Right cardiac atrium (tissue), 5 donors: ENCODE measurements at regions not wholly inside any gene's neighbourhood (a gene's known extent, or its start where the extent isn't known, plus 50 kb on each side); places are given as distances from the start of the nearest gene placed in this dataset.

Experiments used
- ATAC-seq, 2 donors: fragments of 200-7000 bp; cut with Tn5 transposase; one replicate each; pipeline versions ENCODE4 v1.8.0 to v1.9.1; 2020; ENCODE audit warnings: moderate library complexity in 2 of 2, mild to moderate bottlenecking in 1 of 2
- DNase-seq, 3 donors: peaks; one replicate each; pipeline ENCODE4 v3.0.0-alpha.2; 2020
- H3K27ac ChIP-seq: one replicate; pipeline ENCODE4 v1.5.1; 2013; ENCODE audit warnings: mild to moderate bottlenecking, low read length, control low read depth, moderate library complexity
- H3K27me3 ChIP-seq: one replicate; pipeline ENCODE4 v1.6.1; 2013; ENCODE audit not compliant: control insufficient read depth, insufficient read depth
- H3K4me1 ChIP-seq: one replicate; pipeline ENCODE4 v1.6.1; 2013; ENCODE audit warnings: low read length; ENCODE audit not compliant: control insufficient read depth, insufficient read depth
- H3K4me3 ChIP-seq: one replicate; pipeline ENCODE4 v1.5.1; 2013; ENCODE audit warnings: low read length, control low read depth
- H3K9me3 ChIP-seq: one replicate; pipeline ENCODE4 v1.6.1; 2013; ENCODE audit warnings: low read length; ENCODE audit not compliant: control insufficient read depth
- WGBS: extraction: QIAGEN DNeasy Blood & Tissue Kit; methylation state at CpG from one replicate; pipeline ENCODE4 v1.1.7; 2013; 5-methylcytosine and 5-hydroxymethylcytosine counted together
- intact Hi-C, 4 donors: fragments of 100-400 bp; cut with DNase I; formaldehyde crosslinking; loops; one replicate each; pipeline versions ENCODE4 v1.11.0 to v1.14.0; 2022 to 2023
- donor health status: healthy with polysubstance abuse.
- donor health status: DM: no; HTN: yes; CAD: no.
- donor health status: DM: no; HTN: no; CAD: no.
- donor health status: DM: no; HTN: yes; CAD: no; lungs with severe emphysema.
- donor health status: DM: yes; HTN: yes; CAD: no.

DNA sequence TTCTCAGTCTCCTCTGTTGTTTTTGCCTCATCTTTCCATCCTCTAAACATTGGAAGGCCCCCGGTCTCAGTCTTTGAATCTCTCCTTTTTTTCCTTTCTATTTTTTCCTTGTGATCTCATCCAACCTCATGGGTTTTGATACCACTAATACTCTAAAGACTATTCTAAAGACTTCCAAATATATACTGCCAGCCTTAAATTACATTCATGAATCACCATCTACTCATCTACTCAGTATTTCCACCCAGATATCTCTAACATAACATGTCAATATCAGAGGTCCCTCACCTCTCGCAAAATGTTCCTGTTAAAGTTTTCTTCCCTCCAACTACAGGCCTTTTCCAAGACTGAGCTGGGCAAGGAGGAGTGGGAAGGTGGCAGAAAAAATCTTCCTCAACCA, 282.5 kb upstream of the TTC14 start:
- Histone ChIP-seq H3K27me3 (no peaks in the 10 kb centered on the region), H3K4me3 (no peak overlapping the region), H3K9me3 (no peaks in the 10 kb centered on the region), H3K27ac (no peak overlapping the region), H3K4me1 (no peaks in the 10 kb centered on the region)
- 76% methylated on average over 2 of the region's 2 CpGs for WGBS
- intact Hi-C loops: no loop called here
- DNase-seq (no peak), ATAC-seq (no peak)

DNA sequence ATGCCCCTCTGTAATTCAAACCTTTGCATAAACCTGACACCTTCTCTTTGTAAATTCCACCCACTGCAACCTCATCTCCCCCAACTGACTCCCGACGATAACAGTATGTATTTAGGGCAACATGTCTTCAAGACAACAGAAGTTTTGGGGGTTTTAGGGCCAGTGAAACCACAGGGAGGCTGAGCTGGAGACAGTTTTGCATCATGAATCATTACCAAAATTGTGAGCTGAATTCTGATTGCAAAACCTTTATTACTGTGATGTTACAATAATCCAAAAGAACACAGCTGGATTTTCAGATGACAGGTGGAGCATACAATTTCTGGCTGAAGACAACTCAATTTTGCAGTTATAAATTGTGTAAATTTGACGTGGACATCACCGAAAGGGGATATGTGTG, 281.3 kb upstream of the TTC14 start:
- ATAC-seq (no peak), DNase-seq (no peak)
- Histone ChIP-seq H3K9me3 (no peaks in the 10 kb centered on the region), H3K4me3 (no peak overlapping the region), H3K4me1 (no peaks in the 10 kb centered on the region), H3K27me3 (no peaks in the 10 kb centered on the region), H3K27ac (no peak overlapping the region)
- WGBS: 70% methylated on average over 4 of the region's 4 CpGs
- intact Hi-C loops: no loop called here

DNA sequence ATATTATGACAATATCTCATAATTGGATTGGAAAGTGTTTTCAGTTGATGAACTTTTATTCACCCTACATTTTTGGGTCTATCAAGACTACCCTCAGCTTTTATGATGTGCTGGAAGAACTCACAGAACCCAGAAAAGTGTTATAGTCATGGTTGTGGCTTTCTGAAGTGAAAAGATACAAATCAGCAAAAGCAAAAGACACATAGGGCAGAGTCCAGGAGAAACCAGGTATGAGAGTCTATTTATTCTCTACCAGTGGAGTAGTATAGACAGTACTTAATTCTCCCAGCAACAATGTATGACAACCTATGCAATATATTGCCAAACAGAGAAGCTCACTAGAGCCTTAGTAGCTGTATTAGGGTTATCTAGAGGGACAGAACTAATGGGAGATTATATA, 280.4 kb upstream of the TTC14 start:
- H3K9me3 ChIP-seq: no peaks in the 10 kb centered on the region
- intact Hi-C loops: no loop called here
- H3K27ac ChIP-seq: no peak overlapping the region
- no peaks in the 10 kb centered on the region for H3K27me3 ChIP-seq
- DNase-seq (no peak), ATAC-seq (no peak)
- no peak overlapping the region for H3K4me3 ChIP-seq
- no peaks in the 10 kb centered on the region for H3K4me1 ChIP-seq

DNA sequence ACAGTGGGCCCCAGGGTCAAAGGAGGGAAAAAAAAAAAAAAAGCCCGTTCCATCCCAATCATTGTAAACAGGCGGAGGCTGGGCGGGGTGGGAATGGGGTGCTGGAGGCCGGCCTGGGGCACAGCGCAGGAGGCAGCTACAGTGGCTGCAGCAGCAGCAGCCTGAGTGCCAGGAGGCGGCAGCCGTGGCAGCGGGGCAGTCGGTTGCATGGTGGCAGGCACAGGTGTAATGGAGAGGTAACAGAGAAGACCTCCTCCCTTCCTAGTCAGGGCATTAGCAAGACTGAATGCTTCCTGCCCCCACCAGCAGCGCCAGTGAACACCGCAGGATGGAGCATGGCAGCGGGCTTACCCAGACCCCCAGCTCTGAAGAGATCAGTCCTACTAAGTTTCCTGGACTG, 279.1 kb upstream of the TTC14 start:
- Histone ChIP-seq H3K27me3 (no peaks in the 10 kb centered on the region), H3K4me1 (no peaks in the 10 kb centered on the region), H3K27ac (no peak overlapping the region), H3K9me3 (no peaks in the 10 kb centered on the region), H3K4me3 (no peak overlapping the region)
- DNase-seq: peak in 1 of 3 donors; percentile 32
- 88% methylated on average over 12 of the region's 12 CpGs for WGBS
- no peak for ATAC-seq
- intact Hi-C loops: no loop called here

DNA sequence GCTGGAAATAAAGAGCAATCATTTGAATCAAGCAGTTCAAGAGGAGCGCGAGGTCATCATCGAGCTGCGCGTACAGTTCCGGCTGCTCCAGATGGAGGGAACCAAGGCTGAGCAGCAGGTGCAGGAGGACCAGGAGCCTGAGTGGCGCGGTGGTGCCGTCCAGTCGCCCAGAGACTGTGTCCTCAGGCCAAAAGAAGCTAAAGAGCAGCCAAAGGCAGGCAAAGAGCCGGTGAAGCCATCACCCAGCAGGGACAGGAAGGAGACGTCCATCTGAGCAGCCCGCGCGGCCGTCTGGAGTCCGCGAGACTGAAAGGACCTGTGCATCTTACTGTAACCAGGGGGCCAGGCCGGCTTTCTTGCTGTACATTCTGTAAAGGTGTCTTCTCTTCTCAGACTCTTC, 277.2 kb upstream of the TTC14 start:
- DNase-seq (peak in 1 of 3 donors; percentile 25), ATAC-seq (no peak)
- 86% methylated on average over 19 of the region's 19 CpGs for WGBS
- Histone ChIP-seq H3K4me3 (no peak overlapping the region), H3K4me1 (no peaks in the 10 kb centered on the region), H3K27me3 (no peaks in the 10 kb centered on the region), H3K9me3 (no peaks in the 10 kb centered on the region), H3K27ac (no peak overlapping the region)
- intact Hi-C loops: no loop called here

DNA sequence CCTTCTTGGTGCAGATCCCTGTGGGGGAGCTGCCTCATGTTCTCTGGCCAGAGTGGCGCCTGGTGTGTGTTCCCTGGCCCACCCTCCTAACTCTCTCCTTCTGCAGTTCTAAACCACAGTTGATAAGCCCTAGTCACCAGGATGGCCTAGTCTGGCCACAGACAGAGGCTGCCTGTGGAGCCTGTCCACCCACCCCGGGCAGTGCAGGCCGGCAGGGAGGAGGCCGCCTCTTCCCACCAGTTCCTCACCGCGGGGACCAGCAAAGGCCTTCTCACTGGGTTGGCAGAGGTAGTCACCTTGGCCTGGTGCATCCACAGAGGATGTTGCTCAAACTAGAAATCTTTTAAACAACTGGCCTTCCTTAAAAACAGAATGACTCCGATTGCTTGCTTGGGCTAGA, 276.4 kb upstream of the TTC14 start:
- H3K27ac ChIP-seq: no peak overlapping the region
- no peak overlapping the region for H3K4me3 ChIP-seq
- no peaks in the 10 kb centered on the region for H3K4me1 ChIP-seq
- WGBS: 83% methylated on average over 7 of the region's 7 CpGs
- H3K9me3 ChIP-seq: no peaks in the 10 kb centered on the region
- no peaks in the 10 kb centered on the region for H3K27me3 ChIP-seq
- DNase-seq: no peak
- intact Hi-C loops: no loop called here
- ATAC-seq: no peak

DNA sequence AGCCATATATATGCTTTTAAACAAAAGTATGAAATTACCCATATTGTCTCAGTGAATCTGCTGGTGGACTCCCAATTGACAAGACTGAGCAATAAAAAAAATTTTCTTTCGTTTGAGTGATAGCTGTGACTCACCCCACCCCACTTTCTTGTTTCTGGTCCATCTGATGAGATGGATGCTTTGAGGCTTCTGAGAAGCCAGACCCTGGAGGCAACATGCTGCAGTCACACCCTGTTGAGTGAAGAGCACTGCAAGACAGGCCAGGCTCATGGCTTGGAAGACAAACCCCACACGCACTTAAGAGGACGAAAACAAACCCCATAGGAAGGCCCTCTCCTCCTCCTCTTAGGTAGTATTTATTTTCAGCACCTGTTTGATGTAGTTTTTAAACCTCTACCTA, 276.0 kb upstream of the TTC14 start:
- intact Hi-C loops: no loop called here
- no peak overlapping the region for H3K4me3 ChIP-seq
- no peaks in the 10 kb centered on the region for H3K27me3 ChIP-seq
- no peak overlapping the region for H3K27ac ChIP-seq
- WGBS: 70% methylated on average over 3 of the region's 3 CpGs
- no peaks in the 10 kb centered on the region for H3K4me1 ChIP-seq
- no peaks in the 10 kb centered on the region for H3K9me3 ChIP-seq
- ATAC-seq (no peak), DNase-seq (no peak)

DNA sequence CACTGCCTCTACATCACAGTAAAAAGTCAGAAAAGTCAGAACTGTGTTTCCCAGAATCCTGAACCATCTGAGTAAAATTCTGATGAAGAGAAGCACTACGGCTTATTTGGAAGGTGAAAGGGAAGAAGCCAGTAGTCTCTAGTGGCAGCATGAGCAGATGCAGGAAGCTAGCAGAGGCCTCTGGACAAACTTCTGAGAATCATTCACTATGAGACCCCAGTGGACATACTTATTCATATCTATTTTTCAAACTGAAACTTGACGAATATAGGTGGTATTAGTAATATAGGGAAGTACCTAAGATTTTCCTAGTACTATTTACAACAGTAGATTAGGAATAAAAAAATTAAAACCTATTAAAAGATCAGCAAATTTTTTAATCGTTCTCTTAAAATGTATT, 272.8 kb upstream of the TTC14 start:
- no peaks in the 10 kb centered on the region for H3K9me3 ChIP-seq
- intact Hi-C loops: no loop called here
- H3K27ac ChIP-seq: no peak overlapping the region
- ATAC-seq (no peak), DNase-seq (no peak)
- no peaks in the 10 kb centered on the region for H3K4me1 ChIP-seq
- H3K27me3 ChIP-seq: no peaks in the 10 kb centered on the region
- no peak overlapping the region for H3K4me3 ChIP-seq
- WGBS: 60% methylated on average over 3 of the region's 3 CpGs

DNA sequence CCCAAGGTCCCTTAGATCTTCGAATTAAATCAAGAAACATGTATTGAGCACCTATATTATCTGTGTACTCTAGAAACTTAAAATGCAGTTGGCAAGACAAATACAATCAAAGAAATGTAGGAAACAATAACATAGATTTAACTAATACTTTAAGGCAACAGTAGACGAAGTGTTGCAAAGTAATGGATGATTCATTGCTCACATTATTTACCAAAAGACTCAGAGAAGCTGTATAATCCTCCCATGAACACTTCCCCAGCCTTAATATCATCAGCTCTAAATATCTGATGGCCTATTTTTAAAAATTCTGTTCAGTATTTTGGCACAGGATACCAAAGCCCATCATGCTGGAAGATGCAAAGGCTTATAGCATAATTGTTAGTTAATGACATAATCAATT, 272.1 kb upstream of the TTC14 start:
- no peaks in the 10 kb centered on the region for H3K27me3 ChIP-seq
- H3K27ac ChIP-seq: no peak overlapping the region
- intact Hi-C loops: no loop called here
- DNase-seq: no peak
- 71% methylated on average over 2 of the region's 2 CpGs for WGBS
- H3K9me3 ChIP-seq: no peaks in the 10 kb centered on the region
- no peak for ATAC-seq
- no peaks in the 10 kb centered on the region for H3K4me1 ChIP-seq
- H3K4me3 ChIP-seq: no peak overlapping the region

DNA sequence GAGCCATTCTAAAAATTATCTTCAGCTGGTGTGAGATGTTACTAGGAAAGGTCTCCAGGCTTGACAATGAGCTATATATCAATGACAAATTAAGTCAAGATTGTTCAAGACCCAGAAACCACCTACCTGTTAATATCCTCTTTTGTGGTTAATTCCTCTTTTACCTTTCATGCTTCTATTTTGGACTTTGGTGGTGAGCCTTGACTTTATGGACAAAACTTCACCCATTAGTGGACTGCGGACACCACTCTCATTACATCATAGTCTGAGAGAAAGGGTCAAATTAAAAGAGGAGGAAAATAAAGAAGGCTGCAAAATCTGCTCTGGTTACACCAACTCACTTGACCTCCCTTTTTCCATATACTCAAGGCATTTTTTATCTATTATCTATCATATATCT, 271.5 kb upstream of the TTC14 start:
- H3K27me3 ChIP-seq: no peaks in the 10 kb centered on the region
- H3K9me3 ChIP-seq: no peaks in the 10 kb centered on the region
- intact Hi-C loops: no loop called here
- DNase-seq (no peak), ATAC-seq (no peak)
- H3K4me3 ChIP-seq: no peak overlapping the region
- WGBS: 91% methylated on average over 1 of the region's 1 CpG
- no peaks in the 10 kb centered on the region for H3K4me1 ChIP-seq
- no peak overlapping the region for H3K27ac ChIP-seq

DNA sequence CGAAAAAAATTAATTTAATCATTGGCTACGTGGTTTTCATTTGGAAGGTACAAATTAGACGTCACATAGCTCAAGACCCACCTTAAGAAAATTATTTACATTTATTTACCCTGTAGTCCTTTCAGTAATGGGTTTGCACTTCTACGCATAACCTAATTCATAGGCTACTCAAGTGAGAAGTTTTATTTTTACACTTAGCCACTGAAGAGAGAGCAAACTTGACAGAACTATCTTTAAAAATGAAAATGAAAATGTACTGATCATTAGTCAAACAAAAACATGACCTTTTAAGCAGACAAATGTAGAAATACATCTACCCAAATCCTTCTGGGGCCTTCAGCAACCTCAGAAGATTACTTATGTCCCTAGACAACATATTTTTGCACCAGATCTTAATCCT, 269.4 kb upstream of the TTC14 start:
- H3K27ac ChIP-seq: no peak overlapping the region
- WGBS: 76% methylated on average over 4 of the region's 4 CpGs
- no peak for DNase-seq
- H3K4me3 ChIP-seq: no peak overlapping the region
- no peaks in the 10 kb centered on the region for H3K9me3 ChIP-seq
- no peak for ATAC-seq
- H3K4me1 ChIP-seq: no peaks in the 10 kb centered on the region
- intact Hi-C loops: no loop called here
- no peaks in the 10 kb centered on the region for H3K27me3 ChIP-seq

DNA sequence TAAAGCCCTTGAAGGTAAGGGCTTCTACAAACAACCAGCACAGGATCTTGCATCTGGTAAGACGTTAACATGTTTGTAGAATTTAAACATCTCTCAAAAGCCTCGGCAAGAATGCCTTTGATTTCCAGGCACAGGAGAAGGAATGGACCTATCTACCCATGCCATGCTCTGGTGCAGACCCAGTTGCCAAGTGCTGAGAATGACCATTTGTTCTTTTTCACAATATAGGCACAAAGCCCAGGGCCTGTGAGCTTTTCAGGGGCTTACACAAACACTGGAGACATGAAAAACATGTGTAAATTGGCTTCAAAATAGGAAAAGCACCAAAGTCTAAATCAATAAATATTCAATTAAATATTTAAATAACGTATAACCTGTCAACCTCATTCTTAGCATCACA, 266.9 kb upstream of the TTC14 start:
- DNase-seq: no peak
- H3K27ac ChIP-seq: no peak overlapping the region
- no peaks in the 10 kb centered on the region for H3K9me3 ChIP-seq
- intact Hi-C loops: no loop called here
- H3K27me3 ChIP-seq: no peaks in the 10 kb centered on the region
- no peak for ATAC-seq
- H3K4me1 ChIP-seq: no peaks in the 10 kb centered on the region
- 64% methylated on average over 3 of the region's 3 CpGs for WGBS
- H3K4me3 ChIP-seq: no peak overlapping the region
